GM10266 (cell line): ENCODE measurements at regions not wholly inside any gene's neighbourhood (a gene's known extent, or its start where the extent isn't known, plus 50 kb on each side); places are given as distances from the start of the nearest gene placed in this dataset.

Experiments
- DNase-seq: peaks from one replicate; pipeline ENCODE4 v3.0.0; 2012; ENCODE audit errors: extremely low spot score
- CTCF ChIP-seq: IDR thresholded peaks from 2 replicates; pipeline ENCODE4 v1.5.1; 2012; ENCODE audit warnings: mild to moderate bottlenecking, low read depth; ENCODE audit not compliant: control insufficient read depth, insufficient read depth; ENCODE audit errors: missing control alignments

GRCh38 chr16:66120656-66121055 is 245.8 kb upstream of the CDH5 start:
- no peak for DNase-seq
- TF ChIP-seq CTCF, result no peak

GRCh38 chr16:66116163-66117002 is 250.1 kb upstream of the CDH5 start:
- TF ChIP-seq CTCF, result no peak
- DNase-seq, result no peak

- no peak for TF ChIP-seq CTCF
- DNase-seq, result no peak
Observed at GRCh38 chr16:66115373-66115772, 251.1 kb upstream of the CDH5 start.

GRCh38 chr16:66113223-66113622 is 253.3 kb upstream of the CDH5 start:
- no peak for DNase-seq
- TF ChIP-seq CTCF, result no peak

DNA sequence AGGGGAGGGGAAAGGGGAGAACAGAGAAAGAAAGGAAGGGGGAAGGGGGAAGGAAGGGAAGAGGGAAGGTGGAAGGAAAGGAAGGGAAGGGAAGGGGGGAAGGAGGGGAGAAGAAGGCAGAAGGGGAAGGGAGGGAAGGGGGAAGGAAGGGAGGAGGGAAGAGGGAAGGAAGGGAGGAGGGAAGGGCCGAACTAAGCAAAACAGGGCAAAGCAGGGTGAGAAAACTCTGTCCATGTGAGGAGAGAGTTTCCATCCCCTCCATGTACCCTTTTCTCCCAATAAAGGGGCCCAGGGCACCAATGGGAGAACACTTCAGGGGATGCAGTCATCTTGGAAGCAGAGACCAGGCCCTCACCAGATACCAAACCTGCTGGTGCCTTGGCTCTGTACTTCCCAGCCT is 256.8 kb upstream of the CDH5 start:
- TF ChIP-seq CTCF, result no peak
- DNase-seq, result no peak

DNA sequence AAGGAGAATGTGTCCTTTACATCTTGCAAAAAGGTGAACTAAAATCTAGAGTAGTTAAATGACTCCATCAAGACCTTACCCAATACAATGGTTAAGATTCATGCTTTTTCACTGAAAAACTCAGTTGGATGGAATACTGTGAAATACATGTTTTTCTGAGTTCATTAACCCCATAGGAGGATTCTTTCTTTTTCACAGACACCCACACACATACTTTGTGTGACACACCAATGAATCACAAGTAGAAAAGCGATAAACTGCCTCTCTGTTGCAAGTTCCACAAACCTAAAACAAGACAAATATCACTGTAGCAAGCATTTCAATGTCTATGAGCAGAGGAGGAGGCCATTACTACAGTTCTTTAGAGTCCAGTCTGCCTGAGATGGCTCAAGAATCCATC is 258.8 kb upstream of the CDH5 start:
- TF ChIP-seq CTCF, result no peak
- DNase-seq, result no peak

- no peak for DNase-seq
- no peak for TF ChIP-seq CTCF
Observed at GRCh38 chr16:66103211-66103610, 263.3 kb upstream of the CDH5 start.
